GM12891 (cell line): ENCODE measurements at regions not wholly inside any gene's neighbourhood (a gene's known extent, or its start where the extent isn't known, plus 50 kb on each side); places are given as distances from the start of the nearest gene placed in this dataset.

Experiments
- POLR2A ChIP-seq: IDR thresholded peaks from 2 replicates; pipeline ENCODE4 v1.6.1; 2011; ENCODE audit warnings: low read depth, low read length, control low read depth
- TAF1 ChIP-seq: IDR thresholded peaks from 2 replicates; pipeline ENCODE4 v1.6.1; 2011; ENCODE audit warnings: low read depth, low read length, control low read depth

GRCh38 chr22:27475548-27475897 is 326.0 kb downstream of the MN1 start:
- no peak for TF ChIP-seq POLR2A
- TF ChIP-seq TAF1 = no peak
